ENCODE measurements at regions not wholly inside any gene's neighbourhood (a gene's known extent, or its start where the extent isn't known, plus 50 kb on each side); places are given as distances from the start of the nearest gene placed in this dataset.

- no peaks in the 10 kb centered on the region for H3K36me3 ChIP-seq (replicated peaks in 1 of 2; ENCODE audit: control insufficient read depth in 1 of 2, insufficient read depth in 2 of 2, low read length in 2 of 2)
- peaks cover 0 to 6% of the 10 kb centered on the region in 2 experiments; a peak in 2 of 5 replicates for H3K27me3 ChIP-seq (ENCODE audit: control insufficient read depth in 1 of 2, insufficient read depth in 2 of 2, low read length in 2 of 2)
- in situ Hi-C loops (cut with HindIII; ENCODE audit: extremely low pct_ligation_motif_present, low pct_unique_long_range_greater_than_20kb) (no loop called here), intact Hi-C loops (cut with micrococcal nuclease; ENCODE audit: unreplicated experiment) (no loop called here)
- H3K4me1 ChIP-seq (ENCODE audit: insufficient read depth, low read length) = no peaks in the 10 kb centered on the region
- ChIA-PET CTCF (ENCODE audit: low intra/inter-chr PET ratio, low total read pairs) (no interaction called here), POLR2A (no interaction called here)
- H3K4me2 ChIP-seq (ENCODE audit: low read depth, low read length) = no peak overlapping the region
- ATAC-seq (no peak), DNase-seq (ENCODE audit: low spot score) (no peak), FAIRE-seq (no peak)
- WGBS (ENCODE audit: low lambda C conversion rate) = 0% methylated on average over 1 of the region's 1 CpG
- no peak overlapping the region for H2AFZ ChIP-seq (ENCODE audit: low read length)
- peaks cover 6% of the 10 kb centered on the region; the same call in 1 of the 2 replicates for H3K9me3 ChIP-seq (ENCODE audit: low read length)
- no peaks in the 10 kb centered on the region for H3K79me2 ChIP-seq (ENCODE audit: insufficient read depth, low read length)
- no peak overlapping the region for H3K27ac ChIP-seq (ENCODE audit: extremely low read length, insufficient read depth, low read length)
- no TSS peak for BruUV-seq (replicated peaks)
- no peak overlapping the region for H3K9ac ChIP-seq (ENCODE audit: insufficient read depth, low read depth, low read length)
- no peaks in the 10 kb centered on the region for H4K20me1 ChIP-seq (ENCODE audit: insufficient read depth, low read length)
- H3K4me3 ChIP-seq (replicated peaks in 1 of 3; ENCODE audit: insufficient read depth in 1 of 3, low read depth in 2 of 3, low read length in 3 of 3) = no peak overlapping the region
- TF ChIP-seq SETDB1 (CRISPR knock-in tag; IDR thresholded peaks at IDR 0.05; ENCODE audit: borderline replicate concordance) (no peak), ZNF841 (CRISPR knock-in tag; IDR thresholded peaks at IDR 0.05; ENCODE audit: borderline replicate concordance) (no peak), ZNF124 (CRISPR knock-in tag; IDR thresholded peaks at IDR 0.05) (no peak), BATF2 (CRISPR knock-in tag; IDR thresholded peaks at IDR 0.05) (no peak), ZNF326 (CRISPR knock-in tag; IDR thresholded peaks at IDR 0.05; ENCODE audit: borderline replicate concordance) (no peak), MLXIP (CRISPR knock-in tag; IDR thresholded peaks at IDR 0.05; ENCODE audit: borderline replicate concordance) (no peak), SMYD3 (CRISPR knock-in tag; IDR thresholded peaks at IDR 0.05) (no peak), ZNF333 (CRISPR knock-in tag; IDR thresholded peaks at IDR 0.05; ENCODE audit: borderline replicate concordance) (no peak), PCBP2 (optimal IDR thresholded peaks at IDR 0.05; ENCODE audit: low read depth, low read length, poor library complexity, severe bottlenecking) (no peak), ZFP36 (IDR thresholded peaks at IDR 0.05; ENCODE audit: borderline replicate concordance, low read depth, low read length, partially characterized antibody) (no peak), ZNF580 (CRISPR knock-in tag; IDR thresholded peaks at IDR 0.05; ENCODE audit: borderline replicate concordance, low read depth) (no peak), SMAD1 (CRISPR knock-in tag; IDR thresholded peaks at IDR 0.05; ENCODE audit: borderline replicate concordance, low read depth) (no peak)
- TF ChIP-seq, protein P1, sequence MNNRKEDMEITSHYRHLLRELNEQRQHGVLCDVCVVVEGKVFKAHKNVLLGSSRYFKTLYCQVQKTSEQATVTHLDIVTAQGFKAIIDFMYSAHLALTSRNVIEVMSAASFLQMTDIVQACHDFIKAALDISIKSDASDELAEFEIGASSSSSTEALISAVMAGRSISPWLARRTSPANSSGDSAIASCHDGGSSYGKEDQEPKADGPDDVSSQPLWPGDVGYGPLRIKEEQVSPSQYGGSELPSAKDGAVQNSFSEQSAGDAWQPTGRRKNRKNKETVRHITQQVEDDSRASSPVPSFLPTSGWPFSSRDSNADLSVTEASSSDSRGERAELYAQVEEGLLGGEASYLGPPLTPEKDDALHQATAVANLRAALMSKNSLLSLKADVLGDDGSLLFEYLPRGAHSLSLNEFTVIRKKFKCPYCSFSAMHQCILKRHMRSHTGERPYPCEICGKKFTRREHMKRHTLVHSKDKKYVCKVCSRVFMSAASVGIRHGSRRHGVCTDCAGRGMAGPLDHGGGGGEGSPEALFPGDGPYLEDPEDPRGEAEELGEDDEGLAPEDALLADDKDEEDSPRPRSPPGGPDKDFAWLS (CRISPR knock-in tag; IDR thresholded peaks at IDR 0.05; ENCODE audit: borderline replicate concordance) = no peak
- TF ChIP-seq, protein P2, sequence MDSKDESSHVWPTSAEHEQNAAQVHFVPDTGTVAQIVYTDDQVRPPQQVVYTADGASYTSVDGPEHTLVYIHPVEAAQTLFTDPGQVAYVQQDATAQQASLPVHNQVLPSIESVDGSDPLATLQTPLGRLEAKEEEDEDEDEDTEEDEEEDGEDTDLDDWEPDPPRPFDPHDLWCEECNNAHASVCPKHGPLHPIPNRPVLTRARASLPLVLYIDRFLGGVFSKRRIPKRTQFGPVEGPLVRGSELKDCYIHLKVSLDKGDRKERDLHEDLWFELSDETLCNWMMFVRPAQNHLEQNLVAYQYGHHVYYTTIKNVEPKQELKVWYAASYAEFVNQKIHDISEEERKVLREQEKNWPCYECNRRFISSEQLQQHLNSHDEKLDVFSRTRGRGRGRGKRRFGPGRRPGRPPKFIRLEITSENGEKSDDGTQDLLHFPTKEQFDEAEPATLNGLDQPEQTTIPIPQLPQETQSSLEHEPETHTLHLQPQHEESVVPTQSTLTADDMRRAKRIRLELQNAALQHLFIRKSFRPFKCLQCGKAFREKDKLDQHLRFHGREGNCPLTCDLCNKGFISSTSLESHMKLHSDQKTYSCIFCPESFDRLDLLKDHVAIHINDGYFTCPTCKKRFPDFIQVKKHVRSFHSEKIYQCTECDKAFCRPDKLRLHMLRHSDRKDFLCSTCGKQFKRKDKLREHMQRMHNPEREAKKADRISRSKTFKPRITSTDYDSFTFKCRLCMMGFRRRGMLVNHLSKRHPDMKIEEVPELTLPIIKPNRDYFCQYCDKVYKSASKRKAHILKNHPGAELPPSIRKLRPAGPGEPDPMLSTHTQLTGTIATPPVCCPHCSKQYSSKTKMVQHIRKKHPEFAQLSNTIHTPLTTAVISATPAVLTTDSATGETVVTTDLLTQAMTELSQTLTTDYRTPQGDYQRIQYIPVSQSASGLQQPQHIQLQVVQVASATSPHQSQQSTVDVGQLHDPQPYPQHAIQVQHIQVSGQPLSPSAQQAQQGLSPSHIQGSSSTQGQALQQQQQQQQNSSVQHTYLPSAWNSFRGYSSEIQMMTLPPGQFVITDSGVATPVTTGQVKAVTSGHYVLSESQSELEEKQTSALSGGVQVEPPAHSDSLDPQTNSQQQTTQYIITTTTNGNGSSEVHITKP (CRISPR knock-in tag; IDR thresholded peaks at IDR 0.05; ENCODE audit: low read depth) = no peak
Observed at GRCh38 chr11:119849872-119850271, 120.9 kb upstream of the NECTIN1 start.

Measured in HepG2 (cell line).